ENCODE measurements at regions not wholly inside any gene's neighbourhood (a gene's known extent, or its start where the extent isn't known, plus 50 kb on each side); places are given as distances from the start of the nearest gene placed in this dataset.

DNA sequence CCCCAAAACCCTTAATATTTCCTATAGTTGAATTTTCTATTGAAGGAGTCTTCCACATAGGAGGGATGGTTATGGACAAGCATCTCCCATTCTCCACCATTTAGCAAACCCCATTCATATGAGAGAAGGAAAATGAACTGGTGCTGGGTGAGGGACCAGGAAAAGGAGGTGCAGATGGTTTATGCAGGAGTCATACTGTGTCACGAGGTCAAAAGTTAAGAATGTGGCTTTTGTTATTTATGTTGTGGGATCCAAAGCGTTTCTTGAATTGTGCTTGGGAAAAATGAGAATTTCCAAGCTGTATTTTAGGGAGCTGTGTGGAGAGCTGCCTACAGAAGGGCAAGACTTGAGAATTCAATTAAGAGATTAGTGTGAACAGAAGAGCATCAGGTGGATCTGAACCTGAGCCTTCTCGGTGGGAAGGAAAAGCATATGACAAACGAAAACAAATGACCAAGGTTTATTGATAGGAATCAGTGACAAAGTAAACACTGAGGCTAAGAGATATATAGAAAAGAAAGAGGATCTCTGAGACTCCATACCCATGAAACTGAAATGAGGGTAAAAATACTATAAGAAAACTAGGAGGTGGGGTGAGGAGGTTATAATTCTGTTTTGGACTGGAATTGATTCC, 473.3 kb upstream of the NR2F2 start:
- Histone ChIP-seq H2AFZ (ENCODE audit: low read depth, low read length) (no peak overlapping the region), H3K4me1 (ENCODE audit: low read length) (no peaks in the 10 kb centered on the region), H3K4me2 (ENCODE audit: low read length) (no peak overlapping the region), H4K20me1 (ENCODE audit: insufficient read depth, low read length) (no peaks in the 10 kb centered on the region), H3K27ac (ENCODE audit: low read length) (no peak overlapping the region), H3K4me3 (ENCODE audit: low read length) (no peak overlapping the region), H3K27me3 (ENCODE audit: low read depth, low read length) (peaks cover 2% of the 10 kb centered on the region; the same call in 1 of the 2 replicates), H3K9ac (ENCODE audit: low read length) (no peak overlapping the region), H3K36me3 (replicated peaks; ENCODE audit: low read depth, low read length) (no peaks in the 10 kb centered on the region), H3K9me3 (ENCODE audit: insufficient read depth, low read length) (no peaks in the 10 kb centered on the region), H3K79me2 (ENCODE audit: low read length) (no peaks in the 10 kb centered on the region)
- TF ChIP-seq, protein P1, sequence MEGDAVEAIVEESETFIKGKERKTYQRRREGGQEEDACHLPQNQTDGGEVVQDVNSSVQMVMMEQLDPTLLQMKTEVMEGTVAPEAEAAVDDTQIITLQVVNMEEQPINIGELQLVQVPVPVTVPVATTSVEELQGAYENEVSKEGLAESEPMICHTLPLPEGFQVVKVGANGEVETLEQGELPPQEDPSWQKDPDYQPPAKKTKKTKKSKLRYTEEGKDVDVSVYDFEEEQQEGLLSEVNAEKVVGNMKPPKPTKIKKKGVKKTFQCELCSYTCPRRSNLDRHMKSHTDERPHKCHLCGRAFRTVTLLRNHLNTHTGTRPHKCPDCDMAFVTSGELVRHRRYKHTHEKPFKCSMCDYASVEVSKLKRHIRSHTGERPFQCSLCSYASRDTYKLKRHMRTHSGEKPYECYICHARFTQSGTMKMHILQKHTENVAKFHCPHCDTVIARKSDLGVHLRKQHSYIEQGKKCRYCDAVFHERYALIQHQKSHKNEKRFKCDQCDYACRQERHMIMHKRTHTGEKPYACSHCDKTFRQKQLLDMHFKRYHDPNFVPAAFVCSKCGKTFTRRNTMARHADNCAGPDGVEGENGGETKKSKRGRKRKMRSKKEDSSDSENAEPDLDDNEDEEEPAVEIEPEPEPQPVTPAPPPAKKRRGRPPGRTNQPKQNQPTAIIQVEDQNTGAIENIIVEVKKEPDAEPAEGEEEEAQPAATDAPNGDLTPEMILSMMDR (IDR thresholded peaks at IDR 0.05; ENCODE audit: low read depth, low read length): no peak
- no peak for TF ChIP-seq EZH2phosphoT487 (IDR thresholded peaks at IDR 0.05; ENCODE audit: low read depth)

DNA sequence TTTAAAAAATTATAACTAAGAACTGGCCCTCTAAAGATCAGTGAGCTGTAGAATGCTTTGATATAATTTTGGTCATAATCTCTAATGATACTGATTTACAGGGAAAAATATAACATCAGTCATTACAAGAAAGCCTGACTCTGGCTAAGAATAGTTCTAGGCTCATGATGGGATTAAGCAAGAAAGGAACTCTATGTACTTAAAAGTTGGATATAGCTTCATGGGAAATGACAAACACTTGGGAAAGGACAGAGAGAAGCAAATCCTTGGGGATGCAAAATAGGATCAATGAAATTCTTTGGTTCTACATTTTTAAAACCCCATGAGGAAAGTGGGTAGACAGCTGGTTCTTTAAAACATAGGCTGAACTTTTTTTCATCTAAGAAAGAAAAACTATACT, 472.7 kb upstream of the NR2F2 start:
- TF ChIP-seq EZH2phosphoT487 (IDR thresholded peaks at IDR 0.05; ENCODE audit: low read depth): no peak
- TF ChIP-seq, protein P1 (IDR thresholded peaks at IDR 0.05; ENCODE audit: low read depth, low read length): no peak

DNA sequence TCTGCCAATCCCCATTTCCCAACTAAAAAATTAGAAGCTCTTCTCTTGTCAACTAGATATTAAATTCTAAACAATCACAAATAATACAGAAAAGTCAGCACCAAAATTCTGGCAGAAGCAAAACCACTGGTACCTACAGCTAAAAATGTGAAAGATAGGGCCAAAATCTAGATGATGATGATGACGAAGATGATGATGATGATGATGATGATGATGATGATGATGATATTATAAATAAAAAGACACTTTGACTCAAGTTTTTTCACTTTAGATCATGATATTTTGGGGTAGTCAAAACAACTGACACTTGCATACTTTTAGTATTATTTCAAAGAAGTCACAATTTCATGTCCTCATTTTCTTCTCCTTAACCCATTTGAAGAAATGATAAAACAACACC, 470.1 kb upstream of the NR2F2 start:
- no peak overlapping the region for H3K27ac ChIP-seq (ENCODE audit: low read length)
- H2AFZ ChIP-seq (ENCODE audit: low read depth, low read length): no peak overlapping the region
- H3K4me1 ChIP-seq (ENCODE audit: low read length): no peaks in the 10 kb centered on the region
- no peaks in the 10 kb centered on the region for H3K79me2 ChIP-seq (ENCODE audit: low read length)
- TF ChIP-seq, protein P1 (IDR thresholded peaks at IDR 0.05; ENCODE audit: low read depth, low read length): no peak
- no peak for TF ChIP-seq EZH2phosphoT487 (IDR thresholded peaks at IDR 0.05; ENCODE audit: low read depth)
- no peaks in the 10 kb centered on the region for H4K20me1 ChIP-seq (ENCODE audit: insufficient read depth, low read length)
- no peak overlapping the region for H3K9ac ChIP-seq (ENCODE audit: low read length)
- no peaks in the 10 kb centered on the region for H3K36me3 ChIP-seq (replicated peaks; ENCODE audit: low read depth, low read length)
- H3K4me2 ChIP-seq (ENCODE audit: low read length): no peak overlapping the region
- no peaks in the 10 kb centered on the region for H3K9me3 ChIP-seq (ENCODE audit: insufficient read depth, low read length)
- no peaks in the 10 kb centered on the region for H3K27me3 ChIP-seq (ENCODE audit: low read depth, low read length)
- no peak overlapping the region for H3K4me3 ChIP-seq (ENCODE audit: low read length)

More for the DNA sequence above, 472.7 kb upstream of the NR2F2 start:
- Histone ChIP-seq H3K9ac (ENCODE audit: low read length) (no peak overlapping the region), H3K36me3 (replicated peaks; ENCODE audit: low read depth, low read length) (no peaks in the 10 kb centered on the region), H3K9me3 (ENCODE audit: insufficient read depth, low read length) (no peaks in the 10 kb centered on the region), H3K4me3 (ENCODE audit: low read length) (no peak overlapping the region), H2AFZ (ENCODE audit: low read depth, low read length) (no peak overlapping the region), H3K79me2 (ENCODE audit: low read length) (no peaks in the 10 kb centered on the region), H3K4me2 (ENCODE audit: low read length) (no peak overlapping the region), H3K27me3 (ENCODE audit: low read depth, low read length) (peaks cover 2% of the 10 kb centered on the region; the same call in 1 of the 2 replicates), H4K20me1 (ENCODE audit: insufficient read depth, low read length) (no peaks in the 10 kb centered on the region), H3K27ac (ENCODE audit: low read length) (no peak overlapping the region), H3K4me1 (ENCODE audit: low read length) (no peaks in the 10 kb centered on the region)

DNA sequence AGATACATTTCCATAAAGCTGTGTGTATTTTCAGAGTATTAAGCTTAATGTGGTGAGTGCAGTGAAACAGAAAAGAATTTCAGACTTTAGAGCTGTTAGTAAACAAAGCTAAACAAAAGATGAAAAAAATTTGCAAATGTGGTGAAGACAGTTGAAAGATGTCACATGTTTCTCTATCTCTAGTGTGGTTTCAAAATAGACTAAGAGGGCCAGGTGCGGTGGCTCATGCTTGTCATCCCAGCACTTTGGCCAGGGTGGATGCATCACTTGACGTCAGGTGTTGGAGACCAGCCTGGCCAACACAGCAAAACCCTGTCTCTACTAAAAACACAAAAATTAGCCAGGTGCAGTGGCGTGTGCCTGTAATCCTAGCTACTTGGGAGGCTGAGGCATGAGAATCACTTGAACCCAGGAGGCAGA, 466.0 kb upstream of the NR2F2 start:
- Histone ChIP-seq H3K27ac (ENCODE audit: low read length) (no peak overlapping the region), H3K9ac (ENCODE audit: low read length) (no peak overlapping the region), H2AFZ (ENCODE audit: low read depth, low read length) (no peak overlapping the region), H3K4me3 (ENCODE audit: low read length) (no peak overlapping the region), H3K4me2 (ENCODE audit: low read length) (no peak overlapping the region), H3K4me1 (ENCODE audit: low read length) (no peaks in the 10 kb centered on the region), H3K9me3 (ENCODE audit: insufficient read depth, low read length) (no peaks in the 10 kb centered on the region), H3K36me3 (replicated peaks; ENCODE audit: low read depth, low read length) (no peaks in the 10 kb centered on the region), H3K79me2 (ENCODE audit: low read length) (no peaks in the 10 kb centered on the region), H4K20me1 (ENCODE audit: insufficient read depth, low read length) (no peaks in the 10 kb centered on the region), H3K27me3 (ENCODE audit: low read depth, low read length) (no peaks in the 10 kb centered on the region)
- no peak for TF ChIP-seq EZH2phosphoT487 (IDR thresholded peaks at IDR 0.05; ENCODE audit: low read depth)
- TF ChIP-seq, protein P1 (IDR thresholded peaks at IDR 0.05; ENCODE audit: low read depth, low read length): no peak

All from OCI-LY3 (cell line).